Gastroesophageal sphincter (tissue), 4 donors: ENCODE measurements at regions not wholly inside any gene's neighbourhood (a gene's known extent, or its start where the extent isn't known, plus 50 kb on each side); places are given as distances from the start of the nearest gene placed in this dataset.

Source experiments
- ATAC-seq: fragments of 150-250 bp; one replicate; pipeline ENCODE4 v1.9.1; 2016; ENCODE audit warnings: mild to moderate bottlenecking, moderate library complexity
- H3K27ac ChIP-seq, 4 donors: fragments of 200-600 bp; sonication (generic) in 3 of 4; 1 replicate in 3 of 4; 2 replicates in 1 of 4; pipeline ENCODE4 v1.5.1; 2016 to 2019
- H3K27me3 ChIP-seq: fragments of 200-600 bp; sonication (generic); one replicate; pipeline ENCODE4 v1.5.1; 2019
- H3K36me3 ChIP-seq, 2 donors: fragments of 200-600 bp; sonication (generic); one replicate each; pipeline ENCODE4 v1.5.1; 2019; ENCODE audit warnings: control low read depth in 1 of 2
- H3K4me1 ChIP-seq, 3 donors: fragments of 200-600 bp; sonication (generic); 1 replicate in 2 of 3; 2 replicates in 1 of 3; pipeline ENCODE4 v1.5.1; 2016 to 2019; ENCODE audit warnings: control low read depth in 2 of 3
- H3K4me3 ChIP-seq, 2 donors: fragments of 200-600 bp; sonication (generic); one replicate each; pipeline ENCODE4 v1.5.1; 2019; ENCODE audit warnings: mild to moderate bottlenecking in 1 of 2, moderate library complexity in 1 of 2
- H3K9me3 ChIP-seq, 3 donors: fragments of 200-600 bp; sonication (generic); one replicate each; pipeline ENCODE4 v1.5.1; 2017 to 2019; ENCODE audit warnings: control low read depth in 2 of 3
- CTCF ChIP-seq, 4 experiments: fragments of 200-600 bp in 2 of 4; fragments of 450-650 bp in 2 of 4; sonication (generic) in 1 of 4; IDR thresholded peaks; one replicate each; pipeline ENCODE4 v1.5.1; 2017 to 2019; ENCODE audit warnings: antibody characterized with exemption in 4 of 4, mild to moderate bottlenecking in 2 of 4, moderate library complexity in 2 of 4
- EP300 ChIP-seq: sonication (generic); formaldehyde crosslinking; IDR thresholded peaks from one replicate; pipeline ENCODE4 v1.6.1; 2017; ENCODE audit warnings: antibody characterized with exemption, mild to moderate bottlenecking
- POLR2A ChIP-seq, 2 donors: fragments of 450-650 bp; IDR thresholded peaks; one replicate each; pipeline ENCODE4 v1.6.1; 2017; ENCODE audit warnings: antibody characterized with exemption in 2 of 2, mild to moderate bottlenecking in 2 of 2, moderate library complexity in 1 of 2
- POLR2AphosphoS5 ChIP-seq: sonication (generic); formaldehyde crosslinking; IDR thresholded peaks from one replicate; pipeline ENCODE4 v1.6.1; 2017; ENCODE audit warnings: antibody characterized with exemption
- WGBS, 2 donors: methylation state at CpG; one replicate each; pipeline ENCODE4 v1.1.5; 2018; ENCODE audit warnings: low coverage in 1 of 2; 5-methylcytosine and 5-hydroxymethylcytosine counted together

- H3K4me3 ChIP-seq, result no peak overlapping the region
- ATAC-seq, result no peak
- H3K27me3 ChIP-seq, result no peaks in the 10 kb centered on the region
- WGBS, 2 donors, result 51 to 76% methylated on average over 2 to 3 of the region's 5 CpGs
- no peaks in the 10 kb centered on the region for H3K9me3 ChIP-seq
- no peaks in the 10 kb centered on the region for H3K36me3 ChIP-seq
- H3K4me1 ChIP-seq, result no peaks in the 10 kb centered on the region
- TF ChIP-seq POLR2A (IDR thresholded peaks at IDR 0.05) (no peak), CTCF (IDR thresholded peaks at IDR 0.05) (no peak), EP300 (no peak), POLR2AphosphoS5 (no peak)
- no peak overlapping the region for H3K27ac ChIP-seq
Observed at GRCh38 chr20:60813066-60813465, 439.0 kb upstream of the CDH4 start.

- Histone ChIP-seq H3K4me3 (no peak overlapping the region), H3K4me1 (no peaks in the 10 kb centered on the region), H3K27ac (no peak overlapping the region), H3K36me3 (no peaks in the 10 kb centered on the region), H3K9me3 (no peaks in the 10 kb centered on the region), H3K27me3 (no peaks in the 10 kb centered on the region)
- WGBS, 2 donors, result 77 to 86% methylated on average over 6 of the region's 6 CpGs
- ATAC-seq, result no peak
- TF ChIP-seq EP300 (no peak), POLR2A (IDR thresholded peaks at IDR 0.05) (no peak), CTCF (IDR thresholded peaks at IDR 0.05) (no peak), POLR2AphosphoS5 (no peak)
Observed at GRCh38 chr20:60815656-60816055, 436.4 kb upstream of the CDH4 start.

- Histone ChIP-seq H3K36me3 (no peaks in the 10 kb centered on the region), H3K27me3 (no peaks in the 10 kb centered on the region), H3K4me1 (no peaks in the 10 kb centered on the region), H3K4me3 (no peak overlapping the region), H3K27ac (no peak overlapping the region), H3K9me3 (no peaks in the 10 kb centered on the region)
- TF ChIP-seq EP300 (no peak), POLR2AphosphoS5 (no peak), POLR2A (IDR thresholded peaks at IDR 0.05) (no peak), CTCF (IDR thresholded peaks at IDR 0.05) (no peak)
- WGBS, 2 donors, result 83 to 100% methylated on average over 1 to 2 of the region's 2 CpGs
- no peak for ATAC-seq
Observed at GRCh38 chr20:60816901-60817300, 435.2 kb upstream of the CDH4 start.

GRCh38 chr20:60817891-60818290 lies 434.2 kb upstream of the CDH4 start:
- WGBS, 2 donors, result 68 to 71% methylated on average over 4 of the region's 4 CpGs
- no peak for TF ChIP-seq CTCF (IDR thresholded peaks at IDR 0.05)
- TF ChIP-seq POLR2A (IDR thresholded peaks at IDR 0.05), result no peak
- no peak for TF ChIP-seq POLR2AphosphoS5
- no peak for TF ChIP-seq EP300
- no peaks in the 10 kb centered on the region for H3K9me3 ChIP-seq
- H3K27ac ChIP-seq, result no peak overlapping the region
- H3K4me1 ChIP-seq, result no peaks in the 10 kb centered on the region
- no peak for ATAC-seq
- no peak overlapping the region for H3K4me3 ChIP-seq
- H3K36me3 ChIP-seq, result no peaks in the 10 kb centered on the region
- H3K27me3 ChIP-seq, result no peaks in the 10 kb centered on the region

- no peak for ATAC-seq
Observed at GRCh38 chr20:60819511-60819910, 432.6 kb upstream of the CDH4 start.

More at GRCh38 chr20:60819511-60819910, 432.6 kb upstream of the CDH4 start:
- TF ChIP-seq POLR2A (IDR thresholded peaks at IDR 0.05) (no peak), POLR2AphosphoS5 (no peak), EP300 (no peak), CTCF (IDR thresholded peaks at IDR 0.05) (no peak)
- H3K27me3 ChIP-seq, result no peaks in the 10 kb centered on the region
- 10% methylated on average over 3 of the region's 5 CpGs; no CpG with 5 or more reads in 1 of the 2 donors for WGBS, 2 donors
- no peaks in the 10 kb centered on the region for H3K4me1 ChIP-seq
- no peaks in the 10 kb centered on the region for H3K36me3 ChIP-seq
- no peak overlapping the region for H3K4me3 ChIP-seq
- H3K9me3 ChIP-seq, result no peaks in the 10 kb centered on the region
- H3K27ac ChIP-seq, result no peak overlapping the region
